Vagina (tissue), 2 donors: ENCODE measurements at regions not wholly inside any gene's neighbourhood (a gene's known extent, or its start where the extent isn't known, plus 50 kb on each side); places are given as distances from the start of the nearest gene placed in this dataset.

Source experiments
- DNase-seq, 2 donors: peaks; one replicate each; pipeline ENCODE4 v3.0.0-alpha.2; 2017; ENCODE audit errors: extremely low spot score in 2 of 2
- H3K27ac ChIP-seq: fragments of 200-600 bp; sonication (generic); one replicate; pipeline ENCODE4 v1.5.1; 2019
- H3K27me3 ChIP-seq: fragments of 200-600 bp; sonication (generic); one replicate; pipeline ENCODE4 v1.5.1; 2019
- H3K36me3 ChIP-seq, 2 donors: fragments of 200-600 bp; sonication (generic); one replicate each; pipeline ENCODE4 v1.5.1; 2017 to 2019
- H3K4me1 ChIP-seq: fragments of 200-600 bp; sonication (generic); one replicate; pipeline ENCODE4 v1.5.1; 2019
- H3K4me3 ChIP-seq, 2 donors: fragments of 200-600 bp; sonication (generic); 1 replicate in 1 of 2; 2 replicates in 1 of 2; pipeline ENCODE4 v1.5.1; 2016 to 2019
- H3K9me3 ChIP-seq: fragments of 200-600 bp; sonication (generic); one replicate; pipeline ENCODE4 v1.5.1; 2019
- CTCF ChIP-seq, 3 experiments: fragments of 450-650 bp in 2 of 3; fragments of 200-600 bp in 1 of 3; sonication (generic) in 1 of 3; IDR thresholded peaks; one replicate each; pipeline ENCODE4 v1.5.1; 2017 to 2019; ENCODE audit warnings: antibody characterized with exemption in 3 of 3, mild to moderate bottlenecking in 2 of 3, moderate library complexity in 2 of 3
- POLR2A ChIP-seq, 2 donors: fragments of 450-650 bp; IDR thresholded peaks; one replicate each; pipeline ENCODE4 v1.6.1; 2017; ENCODE audit warnings: antibody characterized with exemption in 2 of 2, mild to moderate bottlenecking in 2 of 2, moderate library complexity in 2 of 2
- POLR2AphosphoS5 ChIP-seq, 2 donors: sonication (generic); formaldehyde crosslinking; IDR thresholded peaks; one replicate each; pipeline ENCODE4 v1.9.0; 2017; ENCODE audit warnings: antibody characterized with exemption in 2 of 2, mild to moderate bottlenecking in 2 of 2, low read depth in 1 of 2; ENCODE audit not compliant: insufficient read depth in 1 of 2
- intact Hi-C: fragments of 100-400 bp; cut with DNase I; formaldehyde crosslinking; loops from one replicate; pipeline ENCODE4 v1.15.1; 2023

GRCh38 chr5:158422653-158423515 lies 563.9 kb upstream of the CLINT1 start:
- Histone ChIP-seq H3K9me3 (no peaks in the 10 kb centered on the region), H3K27ac (no peak overlapping the region), H3K27me3 (no peaks in the 10 kb centered on the region), H3K4me3 (no peak overlapping the region), H3K4me1 (peaks cover 22% of the 10 kb centered on the region), H3K36me3 (no peaks in the 10 kb centered on the region)
- TF ChIP-seq CTCF (IDR thresholded peaks at IDR 0.05) (no peak), POLR2A (IDR thresholded peaks at IDR 0.05) (no peak), POLR2AphosphoS5 (IDR thresholded peaks at IDR 0.05; ENCODE audit: insufficient read depth in 1 of 2, low read depth in 1 of 2) (no peak)
- no peak for DNase-seq
- intact Hi-C loops = no loop called here

- DNase-seq = no peak
- Histone ChIP-seq H3K4me3 (no peak overlapping the region), H3K4me1 (peaks cover 22% of the 10 kb centered on the region), H3K36me3 (no peaks in the 10 kb centered on the region), H3K9me3 (no peaks in the 10 kb centered on the region), H3K27me3 (no peaks in the 10 kb centered on the region), H3K27ac (no peak overlapping the region)
- TF ChIP-seq CTCF (IDR thresholded peaks at IDR 0.05) (no peak), POLR2AphosphoS5 (IDR thresholded peaks at IDR 0.05; ENCODE audit: insufficient read depth in 1 of 2, low read depth in 1 of 2) (no peak), POLR2A (IDR thresholded peaks at IDR 0.05) (no peak)
- intact Hi-C loops = no loop called here
These were observed 562.4 kb upstream of the CLINT1 start for GRCh38 chr5:158421319-158421718.

- Histone ChIP-seq H3K9me3 (no peaks in the 10 kb centered on the region), H3K4me1 (peaks cover 16% of the 10 kb centered on the region), H3K27me3 (no peaks in the 10 kb centered on the region), H3K36me3 (no peaks in the 10 kb centered on the region), H3K27ac (no peak overlapping the region), H3K4me3 (no peak overlapping the region)
- TF ChIP-seq CTCF (IDR thresholded peaks at IDR 0.05) = no peak
- no peak for TF ChIP-seq POLR2A (IDR thresholded peaks at IDR 0.05)
- TF ChIP-seq POLR2AphosphoS5 (IDR thresholded peaks at IDR 0.05; ENCODE audit: insufficient read depth in 1 of 2, low read depth in 1 of 2) = no peak
- DNase-seq = no peak
- intact Hi-C loops = no loop called here
These were observed 560.2 kb upstream of the CLINT1 start for GRCh38 chr5:158419186-158419585.

GRCh38 chr5:158414780-158415179 lies 555.8 kb upstream of the CLINT1 start:
- H3K36me3 ChIP-seq = no peaks in the 10 kb centered on the region
- H3K27ac ChIP-seq = peak overlapping the region; percentile 37
- TF ChIP-seq POLR2A (IDR thresholded peaks at IDR 0.05) = no peak
- TF ChIP-seq POLR2AphosphoS5 (IDR thresholded peaks at IDR 0.05; ENCODE audit: insufficient read depth in 1 of 2, low read depth in 1 of 2) = no peak
- no peak overlapping the region for H3K4me3 ChIP-seq
- H3K4me1 ChIP-seq = no peaks in the 10 kb centered on the region
- H3K27me3 ChIP-seq = no peaks in the 10 kb centered on the region
- DNase-seq = no peak
- no peaks in the 10 kb centered on the region for H3K9me3 ChIP-seq
- intact Hi-C loops = no loop called here

- no peak for DNase-seq
- no peak overlapping the region for H3K4me3 ChIP-seq
- H3K36me3 ChIP-seq = no peaks in the 10 kb centered on the region
- TF ChIP-seq POLR2AphosphoS5 (IDR thresholded peaks at IDR 0.05; ENCODE audit: insufficient read depth in 1 of 2, low read depth in 1 of 2) (no peak), POLR2A (IDR thresholded peaks at IDR 0.05) (no peak), CTCF (IDR thresholded peaks at IDR 0.05) (no peak)
- no peaks in the 10 kb centered on the region for H3K4me1 ChIP-seq
- intact Hi-C loops = no loop called here
- H3K27ac ChIP-seq = peak overlapping the region; percentile 37
- no peaks in the 10 kb centered on the region for H3K9me3 ChIP-seq
- no peaks in the 10 kb centered on the region for H3K27me3 ChIP-seq
These were observed 555.4 kb upstream of the CLINT1 start for GRCh38 chr5:158414333-158414762.
